ENCODE measurements at regions not wholly inside any gene's neighbourhood (a gene's known extent, or its start where the extent isn't known, plus 50 kb on each side); places are given as distances from the start of the nearest gene placed in this dataset.

- in situ Hi-C loops (cut with HindIII; ENCODE audit: low sequenced_read_pairs): no loop called here
Observed at GRCh38 chr2:129760669-129761068, 218.8 kb upstream of the RAB6C start.

- in situ Hi-C loops (cut with HindIII; ENCODE audit: low sequenced_read_pairs): no loop called here
Observed at GRCh38 chr2:129761569-129762021, 217.9 kb upstream of the RAB6C start.

GRCh38 chr2:129762386-129763189 is 216.9 kb upstream of the RAB6C start:
- in situ Hi-C loops (cut with HindIII; ENCODE audit: low sequenced_read_pairs): no loop called here

GRCh38 chr2:129763190-129763846 is 216.1 kb upstream of the RAB6C start:
- in situ Hi-C loops (cut with HindIII; ENCODE audit: low sequenced_read_pairs): no loop called here

- in situ Hi-C loops (cut with HindIII; ENCODE audit: low sequenced_read_pairs): no loop called here
Observed at GRCh38 chr2:129763966-129764365, 215.5 kb upstream of the RAB6C start.

- in situ Hi-C loops (cut with HindIII; ENCODE audit: low sequenced_read_pairs): no loop called here
Observed at GRCh38 chr2:129764376-129765325, 214.8 kb upstream of the RAB6C start.

GRCh38 chr2:129765326-129765677 is 214.2 kb upstream of the RAB6C start:
- in situ Hi-C loops (cut with HindIII; ENCODE audit: low sequenced_read_pairs): no loop called here

GRCh38 chr2:129765678-129766351 is 213.7 kb upstream of the RAB6C start:
- in situ Hi-C loops (cut with HindIII; ENCODE audit: low sequenced_read_pairs): no loop called here

- in situ Hi-C loops (cut with HindIII; ENCODE audit: low sequenced_read_pairs): no loop called here
Observed at GRCh38 chr2:129766374-129766993, 213.0 kb upstream of the RAB6C start.

GRCh38 chr2:129767346-129768035 is 212.0 kb upstream of the RAB6C start:
- in situ Hi-C loops (cut with HindIII; ENCODE audit: low sequenced_read_pairs): no loop called here

- in situ Hi-C loops (cut with HindIII; ENCODE audit: low sequenced_read_pairs): no loop called here
Observed at GRCh38 chr2:129768036-129768386, 211.5 kb upstream of the RAB6C start.

- in situ Hi-C loops (cut with HindIII; ENCODE audit: low sequenced_read_pairs): no loop called here
Observed at GRCh38 chr2:129768485-129769184, 210.8 kb upstream of the RAB6C start.

GRCh38 chr2:129769185-129769991 is 210.1 kb upstream of the RAB6C start:
- in situ Hi-C loops (cut with HindIII; ENCODE audit: low sequenced_read_pairs): no loop called here

GRCh38 chr2:129771418-129772189 is 207.9 kb upstream of the RAB6C start:
- in situ Hi-C loops (cut with HindIII; ENCODE audit: low sequenced_read_pairs): no loop called here

GRCh38 chr2:129772190-129772579 is 207.3 kb upstream of the RAB6C start:
- in situ Hi-C loops (cut with HindIII; ENCODE audit: low sequenced_read_pairs): no loop called here

GRCh38 chr2:129775952-129776653 is 203.4 kb upstream of the RAB6C start:
- in situ Hi-C loops (cut with HindIII; ENCODE audit: low sequenced_read_pairs): no loop called here

GRCh38 chr2:129777146-129777545 is 202.3 kb upstream of the RAB6C start:
- in situ Hi-C loops (cut with HindIII; ENCODE audit: low sequenced_read_pairs): no loop called here
